Activated CD8-positive, alpha-beta T cell treated with anti-CD3 and anti-CD28 coated beads for 36 hours (primary cell): ENCODE measurements at regions not wholly inside any gene's neighbourhood (a gene's known extent, or its start where the extent isn't known, plus 50 kb on each side); places are given as distances from the start of the nearest gene placed in this dataset.

Source experiments
- ATAC-seq: fragments of 200-7000 bp; cut with Tn5 transposase; one replicate; pipeline ENCODE4 v1.10.0; 2021; ENCODE audit warnings: mild to moderate bottlenecking, moderate library complexity
- CTCF ChIA-PET: fragments of 350-600 bp; sonication (Branson Sonifier 250); formaldehyde crosslinking; loops from one replicate; lab custom pipeline; 2021; ENCODE audit warnings: antibody characterized with exemption; lab: Charles Lee
- POLR2A ChIA-PET: fragments of 350-600 bp; sonication (Branson Sonifier 250); formaldehyde crosslinking; loops from one replicate; lab custom pipeline; 2021; ENCODE audit warnings: antibody characterized with exemption; lab: Charles Lee
- DNase-seq: peaks from one replicate; pipeline ENCODE4 v3.0.0-alpha.2; 2020
- H3K27ac Mint-ChIP-seq: one replicate; pipeline ENCODE4 v1.8.0; 2021; ENCODE audit warnings: mild to moderate bottlenecking, mixed read lengths
- H3K27me3 Mint-ChIP-seq: one replicate; pipeline ENCODE4 v1.8.0; 2021; ENCODE audit warnings: mixed read lengths
- H3K36me3 Mint-ChIP-seq: one replicate; pipeline ENCODE4 v1.8.0; 2021; ENCODE audit warnings: low read depth, mixed read lengths
- H3K4me1 Mint-ChIP-seq: one replicate; pipeline ENCODE4 v1.8.0; 2021; ENCODE audit warnings: low read depth, mixed read lengths
- H3K4me3 Mint-ChIP-seq: one replicate; pipeline ENCODE4 v1.8.0; 2021; ENCODE audit warnings: mild to moderate bottlenecking, moderate library complexity, mixed read lengths
- H3K9me3 Mint-ChIP-seq: one replicate; pipeline ENCODE4 v1.8.0; 2021; ENCODE audit warnings: mixed read lengths
- CTCF ChIP-seq: fragments of 200-600 bp; IDR thresholded peaks from one replicate; pipeline ENCODE4 v1.8.0; 2022; ENCODE audit warnings: antibody characterized with exemption, mild to moderate bottlenecking
- intact Hi-C: fragments of 100-400 bp; cut with micrococcal nuclease; formaldehyde crosslinking; loops from one replicate; pipeline ENCODE4 v1.10.0; 2022

- ChIA-PET POLR2A (no interaction called here), CTCF (no interaction called here)
- Mint-ChIP-seq H3K36me3 (no peaks in the 10 kb centered on the region), H3K4me1 (no peaks in the 10 kb centered on the region), H3K27ac (no peak overlapping the region), H3K4me3 (no peak overlapping the region), H3K27me3 (no peaks in the 10 kb centered on the region), H3K9me3 (no peaks in the 10 kb centered on the region)
- ATAC-seq (no peak), DNase-seq (no peak)
- intact Hi-C loops: no loop called here
- no peak for TF ChIP-seq CTCF
Observed at GRCh38 chr5:21680196-21680595, 1172.9 kb downstream of the CDH12 start.

GRCh38 chr5:21678526-21678925 lies 1174.6 kb downstream of the CDH12 start:
- Mint-ChIP-seq H3K9me3 (no peaks in the 10 kb centered on the region), H3K27ac (no peak overlapping the region), H3K27me3 (no peaks in the 10 kb centered on the region), H3K36me3 (no peaks in the 10 kb centered on the region), H3K4me3 (no peak overlapping the region), H3K4me1 (no peaks in the 10 kb centered on the region)
- TF ChIP-seq CTCF: no peak
- intact Hi-C loops: no loop called here
- CTCF ChIA-PET: no interaction called here
- DNase-seq (no peak), ATAC-seq (no peak)
- POLR2A ChIA-PET: no interaction called here

- no peaks in the 10 kb centered on the region for H3K9me3 Mint-ChIP-seq
- ChIA-PET CTCF (interaction anchor here (0.7 kb wide), 1 partner anchor 667 kb away, joined by 3 read pairs; no protein-coding TSS in a partner anchor), POLR2A (no interaction called here)
- H3K4me3 Mint-ChIP-seq: no peak overlapping the region
- H3K36me3 Mint-ChIP-seq: no peaks in the 10 kb centered on the region
- no peak for DNase-seq
- intact Hi-C loops: no loop called here
- no peak for ATAC-seq
- no peaks in the 10 kb centered on the region for H3K27me3 Mint-ChIP-seq
- H3K27ac Mint-ChIP-seq: no peak overlapping the region
- no peak for TF ChIP-seq CTCF
- H3K4me1 Mint-ChIP-seq: no peaks in the 10 kb centered on the region
Observed at GRCh38 chr5:21672911-21673310, 1180.2 kb downstream of the CDH12 start.

GRCh38 chr5:21672360-21672759 lies 1180.8 kb downstream of the CDH12 start:
- Mint-ChIP-seq H3K27me3 (no peaks in the 10 kb centered on the region), H3K4me1 (no peaks in the 10 kb centered on the region), H3K4me3 (no peak overlapping the region), H3K36me3 (no peaks in the 10 kb centered on the region), H3K9me3 (no peaks in the 10 kb centered on the region), H3K27ac (no peak overlapping the region)
- intact Hi-C loops: no loop called here
- ChIA-PET POLR2A (no interaction called here), CTCF (interaction anchor here (0.7 kb wide), 1 partner anchor 667 kb away, joined by 3 read pairs; no protein-coding TSS in a partner anchor)
- no peak for TF ChIP-seq CTCF
- DNase-seq (no peak), ATAC-seq (no peak)

- intact Hi-C loops: no loop called here
- ChIA-PET CTCF (no interaction called here), POLR2A (no interaction called here)
- Mint-ChIP-seq H3K4me1 (no peaks in the 10 kb centered on the region), H3K4me3 (no peak overlapping the region), H3K27me3 (no peaks in the 10 kb centered on the region), H3K36me3 (no peaks in the 10 kb centered on the region), H3K9me3 (peaks cover 5% of the 10 kb centered on the region), H3K27ac (no peak overlapping the region)
- no peak for ATAC-seq
- TF ChIP-seq CTCF: no peak
- DNase-seq: no peak
Observed at GRCh38 chr5:21665524-21665923, 1187.6 kb downstream of the CDH12 start.
